ENCODE measurements at regions not wholly inside any gene's neighbourhood (a gene's known extent, or its start where the extent isn't known, plus 50 kb on each side); places are given as distances from the start of the nearest gene placed in this dataset.
"Not testable (repeated sequence)": the region's sequence is repeated elsewhere in the genome, so short reads cannot be mapped to it uniquely, and the experiment has no call there.

- no peak for DNase-seq (ENCODE audit: low read depth)
Observed at GRCh38 chr14:89743828-89744227, 210.7 kb downstream of the EFCAB11 start.

DNA sequence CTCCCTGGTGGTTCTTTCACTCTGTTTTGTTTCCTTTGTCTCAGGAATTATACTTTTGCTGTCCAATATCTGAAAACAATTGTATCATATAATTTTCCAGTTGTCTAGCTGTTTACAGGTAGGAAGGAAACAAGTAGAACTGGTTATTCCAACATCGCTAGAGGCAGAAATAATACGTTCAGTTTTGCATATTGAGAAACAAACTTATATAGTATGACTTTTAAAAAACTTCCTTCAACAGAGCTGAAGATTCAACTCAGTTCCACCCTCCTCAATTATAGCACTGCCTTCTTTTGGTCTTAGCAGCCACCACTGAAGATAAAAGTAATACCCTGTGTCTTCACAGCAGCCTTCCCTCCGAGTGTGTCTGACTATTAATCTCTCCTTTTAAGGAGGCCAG, 214.3 kb downstream of the EFCAB11 start:
- DNase-seq (ENCODE audit: low read depth): no peak

GRCh38 chr14:89736881-89737280, 217.6 kb downstream of the EFCAB11 start:
- DNase-seq (ENCODE audit: low read depth): no peak

GRCh38 chr14:89731396-89731933, 223.1 kb downstream of the EFCAB11 start:
- no peak for DNase-seq (ENCODE audit: low read depth)

- DNase-seq (ENCODE audit: low read depth): no peak
Observed at GRCh38 chr14:89730687-89731086, 223.8 kb downstream of the EFCAB11 start.

DNA sequence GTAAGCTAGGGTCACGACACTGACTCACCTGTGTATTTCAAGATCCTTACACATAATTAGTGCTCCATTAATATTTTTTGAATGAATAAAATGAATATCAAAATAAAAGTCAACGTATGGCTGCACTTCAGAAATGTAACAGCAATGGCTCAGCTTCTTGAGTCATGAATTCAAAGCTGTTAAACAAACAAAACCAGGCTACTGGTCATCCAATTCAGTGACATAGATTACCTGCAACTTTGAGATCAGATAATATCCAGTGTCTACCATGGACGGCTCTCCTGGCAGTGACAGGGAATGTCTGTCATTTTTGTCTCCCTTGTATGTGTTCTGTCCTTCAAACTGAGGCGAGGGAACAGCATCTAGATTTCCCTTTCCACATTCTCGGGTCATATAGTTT, 225.6 kb downstream of the EFCAB11 start:
- DNase-seq (ENCODE audit: low read depth): no peak

- not testable (repeated sequence) for DNase-seq (ENCODE audit: low read depth)
Observed at GRCh38 chr14:89726226-89726625, 228.3 kb downstream of the EFCAB11 start.

GRCh38 chr14:89724628-89724960, 229.9 kb downstream of the EFCAB11 start:
- DNase-seq (ENCODE audit: low read depth): no peak

DNA sequence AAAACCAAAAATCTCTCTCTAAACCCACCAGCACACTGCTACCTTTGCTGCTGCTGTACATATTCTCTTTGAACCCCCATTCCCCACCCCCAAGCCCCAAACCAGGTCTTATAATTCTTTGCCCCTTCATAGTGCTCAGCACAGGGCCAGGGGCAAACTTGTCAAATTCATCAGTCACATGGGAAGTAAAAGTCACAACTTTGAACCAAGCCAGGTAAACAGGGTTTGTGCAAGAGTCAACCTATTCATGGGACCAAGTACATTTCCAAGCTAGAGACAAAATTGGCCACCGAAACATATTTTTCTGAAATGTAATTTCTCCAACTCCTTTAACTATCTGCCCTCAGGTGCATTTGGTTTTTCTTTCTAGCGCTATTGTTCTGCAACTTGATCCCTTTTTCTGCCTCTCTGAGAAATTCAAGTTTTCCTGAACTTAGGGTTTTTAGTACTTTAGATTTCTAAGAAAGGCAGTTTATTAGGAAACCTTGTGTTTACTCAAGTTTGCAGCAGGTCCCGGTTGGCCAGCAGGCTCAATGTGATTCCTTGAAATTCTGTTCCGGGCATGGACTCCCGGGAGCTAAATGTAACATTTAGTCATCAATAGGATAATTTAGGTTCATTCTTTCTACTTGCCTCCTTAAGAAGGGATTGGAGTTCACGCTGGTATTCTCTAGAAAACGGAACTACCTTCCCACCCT, 230.5 kb downstream of the EFCAB11 start:
- no peak for DNase-seq (ENCODE audit: low read depth)

DNA sequence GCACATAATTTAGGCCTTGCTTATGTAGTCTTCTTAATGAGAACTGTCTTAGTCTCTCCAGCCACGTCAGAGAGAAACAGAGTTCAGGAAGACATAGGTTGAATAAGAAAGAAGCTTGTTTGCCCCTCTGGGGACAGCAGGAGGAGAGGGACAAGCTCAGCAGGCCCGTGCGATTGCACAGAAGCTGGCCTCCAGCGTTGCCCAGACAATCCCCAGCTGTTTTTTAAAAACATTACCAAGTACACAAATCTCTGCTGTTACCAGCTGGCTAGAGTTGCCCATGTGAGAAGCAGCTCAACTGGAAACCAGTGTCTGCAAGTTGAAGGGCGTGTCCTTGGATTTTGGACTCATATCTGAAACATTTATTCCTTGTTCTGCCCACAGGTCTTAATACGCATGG, 232.6 kb downstream of the EFCAB11 start:
- DNase-seq (ENCODE audit: low read depth): no peak

GRCh38 chr14:89720741-89721729, 233.5 kb downstream of the EFCAB11 start:
- DNase-seq (ENCODE audit: low read depth): peak; percentile 73

- no peak for DNase-seq (ENCODE audit: low read depth)
Observed at GRCh38 chr14:89720076-89720687, 234.3 kb downstream of the EFCAB11 start.

GRCh38 chr14:89719366-89720075, 235.0 kb downstream of the EFCAB11 start:
- DNase-seq (ENCODE audit: low read depth): peak; percentile 76

DNA sequence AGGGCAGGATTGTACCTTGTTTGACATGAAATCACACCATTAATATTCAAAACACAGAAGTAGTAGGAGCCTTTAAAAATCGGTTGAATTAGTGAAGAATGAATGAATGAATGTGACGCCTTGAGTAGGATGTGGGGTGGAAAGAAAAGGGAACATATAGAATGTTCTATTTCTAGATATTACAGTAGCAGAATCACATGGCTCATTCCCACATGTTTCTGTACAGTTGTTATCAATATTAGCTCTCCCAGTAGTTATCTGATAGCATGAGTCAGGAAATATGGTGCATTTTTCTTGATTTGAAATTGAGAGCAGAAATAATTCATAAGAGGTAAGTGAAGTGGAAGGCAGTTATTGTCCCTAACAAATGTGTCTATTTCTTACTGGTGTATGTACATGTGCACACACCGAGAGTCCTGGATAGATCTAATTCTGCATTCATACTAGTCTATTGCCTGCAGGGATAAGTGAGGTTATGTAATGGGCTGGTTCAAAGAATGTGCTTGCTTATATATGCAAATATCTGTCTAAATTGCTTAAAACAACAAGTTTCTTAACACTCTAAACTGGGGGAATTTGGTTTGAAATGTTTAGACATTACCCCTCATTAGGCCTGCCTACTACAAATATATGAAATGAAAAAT, 245.4 kb downstream of the EFCAB11 start:
- no peak for DNase-seq (ENCODE audit: low read depth)

- DNase-seq (ENCODE audit: low read depth): no peak
Observed at GRCh38 chr14:89707086-89707485, 247.4 kb downstream of the EFCAB11 start.

DNA sequence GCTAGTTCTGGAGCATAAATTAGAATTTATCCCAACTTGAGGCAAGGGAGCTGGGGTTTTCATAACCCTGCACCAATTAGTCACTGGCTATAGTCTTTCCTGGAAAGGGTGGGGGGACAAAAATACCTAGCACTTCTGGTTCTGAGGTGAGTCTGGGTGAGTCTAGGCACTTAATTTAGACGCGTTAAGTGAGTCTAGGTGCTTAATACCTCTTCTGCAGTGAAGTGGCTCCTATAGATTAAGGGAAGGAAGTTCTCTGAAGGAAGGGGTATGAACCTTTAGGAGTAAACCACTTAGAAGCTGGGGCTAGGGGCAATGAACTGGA, 251.7 kb downstream of the EFCAB11 start:
- no peak for DNase-seq (ENCODE audit: low read depth)

DNA sequence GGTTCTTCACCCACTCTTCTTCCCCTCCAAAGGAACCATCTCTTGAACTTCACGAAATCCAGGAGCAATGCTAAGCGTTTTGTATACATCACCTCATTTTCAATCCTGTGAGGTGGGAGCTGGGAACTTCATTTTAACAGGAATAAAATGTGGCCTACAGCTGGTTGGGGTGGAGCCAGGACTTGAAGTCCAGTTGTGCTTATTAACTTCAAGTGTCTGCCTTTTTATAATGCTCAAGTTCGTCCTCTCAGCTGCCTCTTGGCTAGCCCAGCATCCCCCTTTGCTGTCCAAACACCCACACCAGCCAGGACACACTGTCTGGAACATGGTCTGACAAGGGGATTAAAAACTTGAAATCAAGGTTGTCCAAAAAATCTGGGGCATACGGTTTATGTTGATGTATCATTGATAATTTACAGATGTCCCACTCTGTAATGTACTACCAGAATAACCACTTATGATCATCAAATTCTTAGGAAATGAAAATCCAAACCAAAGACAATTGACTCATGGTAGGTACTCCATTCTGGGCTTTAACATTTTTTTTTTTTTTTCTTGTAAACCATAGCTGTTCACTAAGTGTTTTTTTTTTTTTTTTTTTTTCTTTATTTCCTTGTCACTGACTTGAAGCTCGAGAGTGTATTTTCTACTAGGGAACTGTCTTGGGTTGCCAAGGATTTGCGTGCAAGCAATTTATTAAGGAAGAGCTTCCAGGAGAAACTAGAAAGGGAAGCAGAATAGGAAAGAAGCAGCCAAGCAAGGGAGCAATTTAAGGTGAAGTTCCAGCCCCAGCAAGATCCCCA, 252.3 kb downstream of the EFCAB11 start:
- no peak for DNase-seq (ENCODE audit: low read depth)

DNA sequence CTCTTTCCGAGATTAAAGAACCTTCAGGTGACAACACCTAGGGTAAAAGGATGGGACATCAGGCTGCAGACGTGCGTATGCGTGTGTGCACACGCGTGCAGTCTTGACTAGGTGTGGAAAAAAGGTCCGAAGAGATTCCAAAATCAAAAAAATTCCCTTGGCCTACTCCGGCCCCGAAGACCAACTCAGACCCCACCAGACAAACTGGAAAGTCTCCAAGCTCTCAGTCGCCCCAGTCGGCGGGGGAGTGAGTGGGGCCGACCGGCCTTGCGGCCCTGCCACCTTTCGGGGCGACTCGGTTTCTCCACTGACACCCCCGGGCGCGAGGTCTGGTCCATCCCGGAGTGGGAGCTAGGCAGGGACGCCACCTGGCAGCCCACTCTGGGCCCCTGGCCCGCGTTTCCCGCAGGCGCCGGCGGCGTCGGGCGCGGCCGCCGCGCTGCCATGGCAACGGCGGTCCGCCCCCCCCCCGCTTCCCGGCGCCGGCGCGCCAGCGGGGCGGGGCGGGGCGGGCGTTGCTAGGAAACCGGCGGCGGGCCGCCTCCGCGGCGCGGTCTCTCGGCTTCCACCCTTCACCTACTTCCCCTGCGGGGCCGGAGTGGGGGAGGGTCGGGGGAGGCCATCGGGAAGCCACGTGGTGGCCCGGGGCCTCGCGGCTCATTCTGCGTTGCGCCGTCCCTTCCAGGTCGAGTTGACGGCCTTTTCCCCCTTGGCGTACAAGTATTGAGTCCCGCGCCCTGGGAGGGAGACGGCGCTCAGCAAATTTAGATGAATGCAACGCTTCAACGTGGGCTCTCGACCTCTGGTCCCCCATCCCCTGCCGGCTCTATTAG, 253.1 kb downstream of the EFCAB11 start:
- DNase-seq (ENCODE audit: low read depth): no peak

- no peak for DNase-seq (ENCODE audit: low read depth)
Observed at GRCh38 chr14:89700801-89701200, 253.7 kb downstream of the EFCAB11 start.

GRCh38 chr14:89699071-89699470, 255.5 kb downstream of the EFCAB11 start:
- no peak for DNase-seq (ENCODE audit: low read depth)

All from CMK (cell line).